ENCODE measurements at regions not wholly inside any gene's neighbourhood (a gene's known extent, or its start where the extent isn't known, plus 50 kb on each side); places are given as distances from the start of the nearest gene placed in this dataset.
"Not testable (repeated sequence)": the region's sequence is repeated elsewhere in the genome, so short reads cannot be mapped to it uniquely, and the experiment has no call there.

- H3K9me3 ChIP-seq (ENCODE audit: control insufficient read depth, insufficient read depth, low read depth, low read length); POLR2A ChIA-PET; H3K36me3 ChIP-seq (ENCODE audit: control insufficient read depth in 2 of 2, insufficient read depth in 1 of 2, low read length in 2 of 2); H3K4me1 ChIP-seq (ENCODE audit: control insufficient read depth, insufficient read depth, low read length); CTCF ChIA-PET; H3K4me3 ChIP-seq (ENCODE audit: low read depth, low read length); H3K27ac ChIP-seq (ENCODE audit: extremely low read depth, low read depth, low read length): not testable (repeated sequence)
Measured at GRCh38 chr1:79152-79551, 372.3 kb downstream of the OR4F29 start.

GRCh38 chr1:65119-65518 lies 386.4 kb downstream of the OR4F29 start, which contains the start of gene OR4F5:
TSS of gene OR4F5 (plus strand) at chr1:65419.
- CTCF ChIA-PET; POLR2A ChIA-PET; H3K4me3 ChIP-seq (ENCODE audit: low read depth, low read length); H3K36me3 ChIP-seq (ENCODE audit: control insufficient read depth in 2 of 2, insufficient read depth in 1 of 2, low read length in 2 of 2); H3K4me1 ChIP-seq (ENCODE audit: control insufficient read depth, insufficient read depth, low read length); H3K27ac ChIP-seq (ENCODE audit: extremely low read depth, low read depth, low read length); H3K9me3 ChIP-seq (ENCODE audit: control insufficient read depth, insufficient read depth, low read depth, low read length): not testable (repeated sequence)

GRCh38 chr1:56014-56531 lies 395.4 kb downstream of the OR4F29 start:
- H3K9me3 ChIP-seq (ENCODE audit: control insufficient read depth, insufficient read depth, low read depth, low read length); H3K27ac ChIP-seq (ENCODE audit: extremely low read depth, low read depth, low read length); H3K36me3 ChIP-seq (ENCODE audit: control insufficient read depth in 2 of 2, insufficient read depth in 1 of 2, low read length in 2 of 2); H3K4me3 ChIP-seq (ENCODE audit: low read depth, low read length); POLR2A ChIA-PET; H3K4me1 ChIP-seq (ENCODE audit: control insufficient read depth, insufficient read depth, low read length); CTCF ChIA-PET: not testable (repeated sequence)

GRCh38 chr1:53182-53581 lies 398.3 kb downstream of the OR4F29 start:
- H3K4me3 ChIP-seq (ENCODE audit: low read depth, low read length); POLR2A ChIA-PET; H3K27ac ChIP-seq (ENCODE audit: extremely low read depth, low read depth, low read length); H3K9me3 ChIP-seq (ENCODE audit: control insufficient read depth, insufficient read depth, low read depth, low read length); H3K4me1 ChIP-seq (ENCODE audit: control insufficient read depth, insufficient read depth, low read length); H3K36me3 ChIP-seq (ENCODE audit: control insufficient read depth in 2 of 2, insufficient read depth in 1 of 2, low read length in 2 of 2); CTCF ChIA-PET: not testable (repeated sequence)

- POLR2A ChIA-PET; H3K36me3 ChIP-seq (ENCODE audit: control insufficient read depth in 2 of 2, insufficient read depth in 1 of 2, low read length in 2 of 2); H3K9me3 ChIP-seq (ENCODE audit: control insufficient read depth, insufficient read depth, low read depth, low read length); CTCF ChIA-PET; H3K27ac ChIP-seq (ENCODE audit: extremely low read depth, low read depth, low read length); H3K4me1 ChIP-seq (ENCODE audit: control insufficient read depth, insufficient read depth, low read length); H3K4me3 ChIP-seq (ENCODE audit: low read depth, low read length): not testable (repeated sequence)
Measured at GRCh38 chr1:41965-42466, 409.5 kb downstream of the OR4F29 start.

- POLR2A ChIA-PET, CTCF ChIA-PET: not testable (repeated sequence)
Measured at GRCh38 chr1:41197-41596, 410.3 kb downstream of the OR4F29 start.

GRCh38 chr1:29183-29582 lies 422.3 kb downstream of the OR4F29 start:
- H3K36me3 ChIP-seq (ENCODE audit: control insufficient read depth in 2 of 2, insufficient read depth in 1 of 2, low read length in 2 of 2); H3K4me1 ChIP-seq (ENCODE audit: control insufficient read depth, insufficient read depth, low read length); H3K4me3 ChIP-seq (ENCODE audit: low read depth, low read length); CTCF ChIA-PET; H3K27ac ChIP-seq (ENCODE audit: extremely low read depth, low read depth, low read length); H3K9me3 ChIP-seq (ENCODE audit: control insufficient read depth, insufficient read depth, low read depth, low read length); POLR2A ChIA-PET: not testable (repeated sequence)

More at GRCh38 chr1:41197-41596, 410.3 kb downstream of the OR4F29 start:
- not testable (repeated sequence) for H3K4me3 ChIP-seq (ENCODE audit: low read depth, low read length); H3K9me3 ChIP-seq (ENCODE audit: control insufficient read depth, insufficient read depth, low read depth, low read length); H3K36me3 ChIP-seq (ENCODE audit: control insufficient read depth in 2 of 2, insufficient read depth in 1 of 2, low read length in 2 of 2); H3K27ac ChIP-seq (ENCODE audit: extremely low read depth, low read depth, low read length); H3K4me1 ChIP-seq (ENCODE audit: control insufficient read depth, insufficient read depth, low read length)

- H3K4me3 ChIP-seq (ENCODE audit: low read depth, low read length); POLR2A ChIA-PET; H3K27ac ChIP-seq (ENCODE audit: extremely low read depth, low read depth, low read length); H3K4me1 ChIP-seq (ENCODE audit: control insufficient read depth, insufficient read depth, low read length); H3K9me3 ChIP-seq (ENCODE audit: control insufficient read depth, insufficient read depth, low read depth, low read length); CTCF ChIA-PET; H3K36me3 ChIP-seq (ENCODE audit: control insufficient read depth in 2 of 2, insufficient read depth in 1 of 2, low read length in 2 of 2): not testable (repeated sequence)
Measured at GRCh38 chr1:17298-17697, 434.2 kb downstream of the OR4F29 start.

- POLR2A ChIA-PET; H3K36me3 ChIP-seq (ENCODE audit: control insufficient read depth in 2 of 2, insufficient read depth in 1 of 2, low read length in 2 of 2); H3K4me3 ChIP-seq (ENCODE audit: low read depth, low read length); H3K4me1 ChIP-seq (ENCODE audit: control insufficient read depth, insufficient read depth, low read length); CTCF ChIA-PET; H3K9me3 ChIP-seq (ENCODE audit: control insufficient read depth, insufficient read depth, low read depth, low read length); H3K27ac ChIP-seq (ENCODE audit: extremely low read depth, low read depth, low read length): not testable (repeated sequence)
Measured at GRCh38 chr1:16025-16424, 435.5 kb downstream of the OR4F29 start.

- H3K36me3 ChIP-seq (ENCODE audit: control insufficient read depth in 2 of 2, insufficient read depth in 1 of 2, low read length in 2 of 2); POLR2A ChIA-PET; H3K4me3 ChIP-seq (ENCODE audit: low read depth, low read length); H3K9me3 ChIP-seq (ENCODE audit: control insufficient read depth, insufficient read depth, low read depth, low read length); CTCF ChIA-PET; H3K4me1 ChIP-seq (ENCODE audit: control insufficient read depth, insufficient read depth, low read length); H3K27ac ChIP-seq (ENCODE audit: extremely low read depth, low read depth, low read length): not testable (repeated sequence)
Measured at GRCh38 chr1:9941-10717, 441.3 kb downstream of the OR4F29 start.

Data from HEK293 (cell line).